AG04449 (cell line): ENCODE measurements at regions not wholly inside any gene's neighbourhood (a gene's known extent, or its start where the extent isn't known, plus 50 kb on each side); places are given as distances from the start of the nearest gene placed in this dataset.

Experiments used
- CTCF ChIA-PET: fragments of 350-600 bp; formaldehyde crosslinking; extraction: SDS; loops from one replicate; lab custom pipeline; 2021; ENCODE audit warnings: antibody characterized with exemption; lab: Yijun Ruan, JAX
- POLR2A ChIA-PET: fragments of 400-600, 350-600 bp; formaldehyde crosslinking; extraction: SDS; loops from one replicate; lab custom pipeline; 2020; ENCODE audit warnings: antibody characterized with exemption, inconsistent platforms; lab: Yijun Ruan, JAX
- DNase-seq: peaks from one replicate; pipeline ENCODE4 v3.0.0-alpha.2; 2010; ENCODE audit warnings: low read depth, low spot score
- H3K4me3 ChIP-seq: 2 replicates; pipeline ENCODE4 v1.5.1; 2011; ENCODE audit warnings: low read depth, mild to moderate bottlenecking, control low read depth, low read length
- TF ChIP-seq, protein P1 (sequence below): IDR thresholded peaks from one replicate; pipeline ENCODE4 v1.5.1; 2011; ENCODE audit warnings: mild to moderate bottlenecking, moderate library complexity, low read length, control low read depth, inconsistent platforms; ENCODE audit not compliant: insufficient read depth; ENCODE audit errors: missing control alignments

DNA sequence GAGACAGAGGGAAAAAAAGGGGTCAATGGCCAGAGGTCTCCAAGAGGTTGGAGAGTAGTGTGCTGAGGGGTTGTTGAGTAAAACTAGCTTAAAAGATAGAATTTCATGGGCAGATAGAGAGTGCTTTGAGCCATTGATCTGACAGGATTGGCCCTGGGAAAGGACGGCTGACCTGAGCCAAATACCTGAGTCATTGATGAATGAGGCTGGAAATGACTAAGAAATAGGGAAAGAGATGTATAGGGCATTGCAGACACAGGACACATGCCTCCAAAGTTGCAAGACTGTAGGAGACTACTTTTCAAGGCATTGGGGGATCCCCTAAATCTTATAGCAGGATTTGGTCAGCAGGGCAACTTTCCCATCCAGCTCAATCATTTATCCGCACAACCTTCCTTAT is 168.7 kb downstream of the ABCC12 start:
- ChIA-PET CTCF (interaction anchor here (1.4 kb wide), 1 partner anchor 12 kb away, joined by 3 read pairs; no protein-coding TSS in a partner anchor), POLR2A (no interaction called here)
- no peak overlapping the region for H3K4me3 ChIP-seq
- DNase-seq = no peak
- TF ChIP-seq, protein P1, sequence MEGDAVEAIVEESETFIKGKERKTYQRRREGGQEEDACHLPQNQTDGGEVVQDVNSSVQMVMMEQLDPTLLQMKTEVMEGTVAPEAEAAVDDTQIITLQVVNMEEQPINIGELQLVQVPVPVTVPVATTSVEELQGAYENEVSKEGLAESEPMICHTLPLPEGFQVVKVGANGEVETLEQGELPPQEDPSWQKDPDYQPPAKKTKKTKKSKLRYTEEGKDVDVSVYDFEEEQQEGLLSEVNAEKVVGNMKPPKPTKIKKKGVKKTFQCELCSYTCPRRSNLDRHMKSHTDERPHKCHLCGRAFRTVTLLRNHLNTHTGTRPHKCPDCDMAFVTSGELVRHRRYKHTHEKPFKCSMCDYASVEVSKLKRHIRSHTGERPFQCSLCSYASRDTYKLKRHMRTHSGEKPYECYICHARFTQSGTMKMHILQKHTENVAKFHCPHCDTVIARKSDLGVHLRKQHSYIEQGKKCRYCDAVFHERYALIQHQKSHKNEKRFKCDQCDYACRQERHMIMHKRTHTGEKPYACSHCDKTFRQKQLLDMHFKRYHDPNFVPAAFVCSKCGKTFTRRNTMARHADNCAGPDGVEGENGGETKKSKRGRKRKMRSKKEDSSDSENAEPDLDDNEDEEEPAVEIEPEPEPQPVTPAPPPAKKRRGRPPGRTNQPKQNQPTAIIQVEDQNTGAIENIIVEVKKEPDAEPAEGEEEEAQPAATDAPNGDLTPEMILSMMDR = no peak

- no peak overlapping the region for H3K4me3 ChIP-seq
- TF ChIP-seq, protein P1 = no peak
- DNase-seq = no peak
- ChIA-PET POLR2A (no interaction called here), CTCF (interaction anchor here (1.4 kb wide), 1 partner anchor 13 kb away, joined by 3 read pairs; no protein-coding TSS in a partner anchor)
Observed at GRCh38 chr16:47986031-47986430, 169.8 kb downstream of the ABCC12 start.

GRCh38 chr16:47984669-47985068 is 171.1 kb downstream of the ABCC12 start:
- TF ChIP-seq, protein P1 = no peak
- POLR2A ChIA-PET = no interaction called here
- DNase-seq = no peak
- H3K4me3 ChIP-seq = no peak overlapping the region
- CTCF ChIA-PET = no interaction called here

DNA sequence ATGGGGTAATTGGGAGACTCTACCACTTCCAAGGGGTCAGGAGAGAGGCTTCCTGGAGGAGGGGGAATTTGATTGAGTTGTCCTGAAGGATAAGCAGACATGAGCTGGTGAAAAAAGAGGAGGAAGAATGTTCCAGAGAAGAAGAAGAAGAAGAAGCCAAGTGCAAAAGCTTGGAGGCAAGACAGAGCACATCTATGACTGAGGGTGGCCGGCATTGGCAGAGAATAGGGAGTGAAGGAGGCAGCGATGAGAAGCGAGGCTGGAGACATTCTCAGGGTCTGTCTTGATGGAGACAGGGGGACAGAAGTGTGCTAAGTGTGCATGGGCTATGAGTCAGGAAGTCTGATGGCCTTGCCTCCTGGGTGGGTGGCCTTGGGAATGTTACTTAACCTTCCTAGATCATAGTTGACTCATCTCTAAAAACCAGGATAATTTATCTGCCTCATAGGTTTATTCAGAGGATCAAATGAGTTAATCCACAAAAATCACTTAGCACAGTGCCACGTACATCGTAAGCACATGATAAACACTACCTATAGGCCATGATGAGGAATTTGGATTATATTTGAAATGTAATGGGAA is 171.7 kb downstream of the ABCC12 start:
- ChIA-PET CTCF (no interaction called here), POLR2A (no interaction called here)
- H3K4me3 ChIP-seq = no peak overlapping the region
- DNase-seq = no peak
- TF ChIP-seq, protein P1 = no peak

GRCh38 chr16:47980212-47980611 is 175.6 kb downstream of the ABCC12 start:
- ChIA-PET CTCF (interaction anchor here (0.9 to 1.3 kb wide), 2 partner anchors 23 to 75 kb away, joined by 3 read pairs; no protein-coding TSS in a partner anchor), POLR2A (no interaction called here)
- no peak overlapping the region for H3K4me3 ChIP-seq
- no peak for DNase-seq
- TF ChIP-seq, protein P1 = no peak

GRCh38 chr16:47979616-47980182 is 176.1 kb downstream of the ABCC12 start:
- ChIA-PET POLR2A (no interaction called here), CTCF (interaction anchor here (0.9 to 1.3 kb wide), 2 partner anchors 24 to 75 kb away, joined by 3 read pairs; no protein-coding TSS in a partner anchor)
- no peak for DNase-seq
- no peak overlapping the region for H3K4me3 ChIP-seq
- TF ChIP-seq, protein P1 = no peak
